HUES6 (cell line): ENCODE measurements at regions not wholly inside any gene's neighbourhood (a gene's known extent, or its start where the extent isn't known, plus 50 kb on each side); places are given as distances from the start of the nearest gene placed in this dataset.

Experiments
- H3K27ac ChIP-seq: 2 replicates; pipeline ENCODE4 v1.7.0; 2013; ENCODE audit warnings: low read depth, mild to moderate bottlenecking, low read length, inconsistent platforms
- H3K27me3 ChIP-seq: 2 replicates; pipeline ENCODE4 v1.6.1; 2013; ENCODE audit warnings: low read length; ENCODE audit not compliant: control insufficient read depth, insufficient read depth
- H3K36me3 ChIP-seq: 2 replicates; pipeline ENCODE4 v1.6.1; 2013; ENCODE audit warnings: low read length; ENCODE audit not compliant: control insufficient read depth, insufficient read depth
- H3K4me1 ChIP-seq: 2 replicates; pipeline ENCODE4 v1.6.1; 2013; ENCODE audit warnings: low read length; ENCODE audit not compliant: control insufficient read depth, insufficient read depth
- H3K4me3 ChIP-seq: 2 replicates; pipeline ENCODE4 v1.5.1; 2013; ENCODE audit warnings: low read depth, low read length
- H3K9ac ChIP-seq: one replicate; pipeline ENCODE4 v1.6.1; 2013; ENCODE audit warnings: mild to moderate bottlenecking, low read length
- H3K9me3 ChIP-seq: 2 replicates; pipeline ENCODE4 v1.6.1; 2013; ENCODE audit warnings: low read depth, low read length; ENCODE audit not compliant: control insufficient read depth, insufficient read depth

GRCh38 chr11:113581713-113582112 lies 106.5 kb upstream of the DRD2 start:
- H3K27me3 ChIP-seq, result peaks cover 10% of the 10 kb centered on the region; the same call in 1 of the 2 replicates
- H3K27ac ChIP-seq, result no peak overlapping the region
- H3K4me3 ChIP-seq, result no peak overlapping the region
- H3K36me3 ChIP-seq, result no peaks in the 10 kb centered on the region
- no peak overlapping the region for H3K9ac ChIP-seq
- no peaks in the 10 kb centered on the region for H3K9me3 ChIP-seq
- peaks cover 26% of the 10 kb centered on the region for H3K4me1 ChIP-seq

GRCh38 chr11:113579292-113579940 lies 104.2 kb upstream of the DRD2 start:
- H3K36me3 ChIP-seq, result no peaks in the 10 kb centered on the region
- peaks cover 10% of the 10 kb centered on the region; the same call in 1 of the 2 replicates for H3K27me3 ChIP-seq
- peaks cover 26% of the 10 kb centered on the region for H3K4me1 ChIP-seq
- no peak overlapping the region for H3K4me3 ChIP-seq
- no peak overlapping the region for H3K9ac ChIP-seq
- no peak overlapping the region for H3K27ac ChIP-seq
- H3K9me3 ChIP-seq, result no peaks in the 10 kb centered on the region

- no peak overlapping the region for H3K9ac ChIP-seq
- no peak overlapping the region for H3K4me3 ChIP-seq
- no peaks in the 10 kb centered on the region for H3K36me3 ChIP-seq
- H3K9me3 ChIP-seq, result no peaks in the 10 kb centered on the region
- H3K27me3 ChIP-seq, result peaks cover 10% of the 10 kb centered on the region; the same call in 1 of the 2 replicates
- peaks cover 26% of the 10 kb centered on the region for H3K4me1 ChIP-seq
- H3K27ac ChIP-seq, result no peak overlapping the region
These were observed 103.6 kb upstream of the DRD2 start for GRCh38 chr11:113578715-113579250.

GRCh38 chr11:113578033-113578380 lies 102.8 kb upstream of the DRD2 start:
- no peak overlapping the region for H3K4me3 ChIP-seq
- H3K9me3 ChIP-seq, result no peaks in the 10 kb centered on the region
- peaks cover 10% of the 10 kb centered on the region; the same call in 1 of the 2 replicates for H3K27me3 ChIP-seq
- H3K27ac ChIP-seq, result no peak overlapping the region
- peaks cover 26% of the 10 kb centered on the region for H3K4me1 ChIP-seq
- no peak overlapping the region for H3K9ac ChIP-seq
- no peaks in the 10 kb centered on the region for H3K36me3 ChIP-seq

- Histone ChIP-seq H3K9ac (no peak overlapping the region), H3K27me3 (peaks cover 10% of the 10 kb centered on the region; the same call in 1 of the 2 replicates), H3K27ac (no peak overlapping the region), H3K4me1 (peaks cover 26% of the 10 kb centered on the region), H3K4me3 (no peak overlapping the region), H3K9me3 (no peaks in the 10 kb centered on the region), H3K36me3 (no peaks in the 10 kb centered on the region)
These were observed 102.3 kb upstream of the DRD2 start for GRCh38 chr11:113577356-113578032.

- no peak overlapping the region for H3K27ac ChIP-seq
- peaks cover 24% of the 10 kb centered on the region for H3K4me1 ChIP-seq
- H3K36me3 ChIP-seq, result no peaks in the 10 kb centered on the region
- peaks cover 3% of the 10 kb centered on the region; the same call in 1 of the 2 replicates for H3K27me3 ChIP-seq
- no peaks in the 10 kb centered on the region for H3K9me3 ChIP-seq
- no peak overlapping the region for H3K4me3 ChIP-seq
- no peak overlapping the region for H3K9ac ChIP-seq
These were observed 99.4 kb upstream of the DRD2 start for GRCh38 chr11:113574586-113574985.

GRCh38 chr11:113574171-113574570 lies 99.0 kb upstream of the DRD2 start:
- Histone ChIP-seq H3K27me3 (no peaks in the 10 kb centered on the region; the same call in 1 of the 2 replicates), H3K4me3 (no peak overlapping the region), H3K36me3 (no peaks in the 10 kb centered on the region), H3K9me3 (no peaks in the 10 kb centered on the region), H3K9ac (no peak overlapping the region), H3K27ac (no peak overlapping the region), H3K4me1 (peaks cover 20% of the 10 kb centered on the region)

GRCh38 chr11:113572136-113572735 lies 97.0 kb upstream of the DRD2 start:
- Histone ChIP-seq H3K4me3 (no peak overlapping the region), H3K9ac (no peak overlapping the region), H3K27me3 (no peaks in the 10 kb centered on the region; the same call in 1 of the 2 replicates), H3K27ac (no peak overlapping the region), H3K4me1 (peaks cover under 1% of the 10 kb centered on the region), H3K9me3 (no peaks in the 10 kb centered on the region), H3K36me3 (no peaks in the 10 kb centered on the region)

- no peak overlapping the region for H3K27ac ChIP-seq
- H3K4me3 ChIP-seq, result no peak overlapping the region
- no peaks in the 10 kb centered on the region for H3K9me3 ChIP-seq
- H3K36me3 ChIP-seq, result no peaks in the 10 kb centered on the region
- H3K9ac ChIP-seq, result no peak overlapping the region
- no peaks in the 10 kb centered on the region for H3K4me1 ChIP-seq
- no peaks in the 10 kb centered on the region for H3K27me3 ChIP-seq
These were observed 96.3 kb upstream of the DRD2 start for GRCh38 chr11:113571531-113571930.

- no peaks in the 10 kb centered on the region for H3K4me1 ChIP-seq
- H3K27me3 ChIP-seq, result no peaks in the 10 kb centered on the region
- H3K9ac ChIP-seq, result no peak overlapping the region
- H3K36me3 ChIP-seq, result no peaks in the 10 kb centered on the region
- no peak overlapping the region for H3K27ac ChIP-seq
- no peaks in the 10 kb centered on the region for H3K9me3 ChIP-seq
- no peak overlapping the region for H3K4me3 ChIP-seq
These were observed 95.7 kb upstream of the DRD2 start for GRCh38 chr11:113570906-113571305.

GRCh38 chr11:113569391-113569790 lies 94.2 kb upstream of the DRD2 start:
- H3K4me1 ChIP-seq, result peaks cover 6% of the 10 kb centered on the region
- no peak overlapping the region for H3K27ac ChIP-seq
- no peak overlapping the region for H3K4me3 ChIP-seq
- no peaks in the 10 kb centered on the region for H3K27me3 ChIP-seq
- H3K36me3 ChIP-seq, result no peaks in the 10 kb centered on the region
- H3K9ac ChIP-seq, result no peak overlapping the region
- no peaks in the 10 kb centered on the region for H3K9me3 ChIP-seq
